GM12878 (cell line): ENCODE measurements at regions not wholly inside any gene's neighbourhood (a gene's known extent, or its start where the extent isn't known, plus 50 kb on each side); places are given as distances from the start of the nearest gene placed in this dataset.
A peak's percentile ranks its signal among the peaks of the same experiment; 100 is the strongest.

ENCODE experiments used
- ATAC-seq: fragments of 200-7000 bp; cut with Tn5 transposase; 3 replicates; pipeline ENCODE4 v1.9.1; 2020; ENCODE audit warnings: mild to moderate bottlenecking, moderate library complexity
- BruUV-seq: library from RNA; stranded (reverse); fragments of 400-500 nt; replicated peaks from 2 replicates; lab custom pipeline; 2021; lab: Mats Ljungman, UMichigan
- CTCF ChIA-PET: fragments of 300-600 bp; sonication (Branson Sonifier 250); formaldehyde crosslinking; extraction: SDS; loops from one replicate; lab custom pipeline; 2021; ENCODE audit warnings: inconsistent platforms; lab: Yijun Ruan, JAX
- POLR2A ChIA-PET: fragments of 350-600 bp; formaldehyde crosslinking; extraction: SDS; loops from one replicate; lab custom pipeline; 2021; ENCODE audit warnings: inconsistent platforms; lab: Charles Lee
- RAD21 ChIA-PET: fragments of 300-600 bp; sonication (Branson Sonifier 250); formaldehyde crosslinking; loops from one replicate; lab custom pipeline; 2023; ENCODE audit warnings: antibody characterized with exemption; ENCODE audit not compliant: unreplicated experiment; lab: Charles Lee
- SMC1A ChIA-PET: fragments of 300-600 bp; sonication (Branson Sonifier 250); formaldehyde crosslinking; loops from one replicate; lab custom pipeline; 2023; ENCODE audit not compliant: unreplicated experiment, uncharacterized antibody; lab: Charles Lee
- DNase-seq: peaks from one replicate; pipeline ENCODE4 v3.0.0-alpha.2; 2011; ENCODE audit warnings: low read depth, low spot score
- FAIRE-seq: peaks from 3 replicates; lab custom pipeline; 2011; peaks lifted over from hg19 to GRCh38; lab: Jason Lieb, UNC
- H2AFZ ChIP-seq: 2 replicates; pipeline ENCODE4 v1.6.0; 2011; ENCODE audit warnings: low read depth, low read length, control low read depth; ENCODE audit not compliant: control insufficient read depth
- H3K27ac ChIP-seq: 2 replicates; pipeline ENCODE4 v1.5.1; 2011; ENCODE audit warnings: control low read depth; ENCODE audit not compliant: control insufficient read depth, insufficient read depth
- H3K27me3 ChIP-seq, 2 experiments: replicated peaks in 1 of 2; 2 replicates each; pipeline versions ENCODE4 v1.6.0 to v1.6.1; 2011; ENCODE audit warnings: low read length in 1 of 2; ENCODE audit not compliant: control insufficient read depth in 2 of 2, insufficient read depth in 2 of 2
- H3K36me3 ChIP-seq, 2 experiments: 2 replicates each; pipeline ENCODE4 v1.5.1; 2011; ENCODE audit warnings: low read length in 1 of 2; ENCODE audit not compliant: control insufficient read depth in 2 of 2, insufficient read depth in 2 of 2
- H3K4me1 ChIP-seq: 2 replicates; pipeline ENCODE4 v1.6.1; 2011; ENCODE audit warnings: mild to moderate bottlenecking, low read length, moderate library complexity, mixed read lengths; ENCODE audit not compliant: control insufficient read depth, insufficient read depth
- H3K4me2 ChIP-seq: 2 replicates; pipeline ENCODE4 v1.6.0; 2011; ENCODE audit warnings: control low read depth; ENCODE audit not compliant: control insufficient read depth, insufficient read depth
- H3K4me3 ChIP-seq: fragments of 200-600 bp; sonication (generic); 2 replicates; pipeline ENCODE4 v1.5.1; 2016
- H3K79me2 ChIP-seq: 2 replicates; pipeline ENCODE4 v1.6.0; 2011; ENCODE audit warnings: low read length; ENCODE audit not compliant: control insufficient read depth, insufficient read depth
- H3K9ac ChIP-seq: 2 replicates; pipeline ENCODE4 v1.8.0; 2011; ENCODE audit warnings: low read length, control low read depth, mixed read lengths; ENCODE audit not compliant: control insufficient read depth, insufficient read depth
- H3K9me3 ChIP-seq: replicated peaks from 3 replicates; pipeline ENCODE4 v1.5.1; 2011; ENCODE audit warnings: mild to moderate bottlenecking, low read length; ENCODE audit not compliant: control insufficient read depth, insufficient read depth
- H4K20me1 ChIP-seq: 2 replicates; pipeline ENCODE4 v1.6.0; 2011; ENCODE audit not compliant: control insufficient read depth, insufficient read depth
- BRCA1 ChIP-seq: IDR thresholded peaks from 2 replicates; pipeline ENCODE4 v1.6.1; 2011; ENCODE audit warnings: low read depth, low read length, improper control_type of control experiment
- SIX5 ChIP-seq: IDR thresholded peaks from 2 replicates; pipeline ENCODE4 v1.6.1; 2011; ENCODE audit warnings: mild to moderate bottlenecking, low read depth, low read length, moderate library complexity; ENCODE audit not compliant: severe bottlenecking
- ZNF384 ChIP-seq: IDR thresholded peaks from 2 replicates; pipeline ENCODE4 v1.6.1; 2012; ENCODE audit warnings: low read depth, mild to moderate bottlenecking, low read length, improper control_type of control experiment, borderline replicate concordance
- WGBS: methylation state at CpG from one replicate; pipeline ENCODE4 v1.1.6; 2016; ENCODE audit warnings: low lambda C conversion rate; ENCODE audit not compliant: insufficient replicate concordance, insufficient coverage; ENCODE audit errors: missing lambda C conversion rate; 5-methylcytosine and 5-hydroxymethylcytosine counted together
- in situ Hi-C: fragments of 300-500 bp; cut with MboI; formaldehyde crosslinking; loops from 9 replicates; pipeline ENCODE4 v1.14.3; 2018; ENCODE audit warnings: mixed read lengths
- intact Hi-C: fragments of 100-400 bp; cut with micrococcal nuclease; formaldehyde crosslinking; loops from one replicate; pipeline ENCODE4 v1.14.2; 2022; ENCODE audit not compliant: unreplicated experiment
- TF ChIP-seq, protein P1 (sequence below): fragments of 450-650 bp; IDR thresholded peaks from 2 replicates; pipeline ENCODE4 v1.6.1; 2017; ENCODE audit warnings: mild to moderate bottlenecking, moderate library complexity

DNA sequence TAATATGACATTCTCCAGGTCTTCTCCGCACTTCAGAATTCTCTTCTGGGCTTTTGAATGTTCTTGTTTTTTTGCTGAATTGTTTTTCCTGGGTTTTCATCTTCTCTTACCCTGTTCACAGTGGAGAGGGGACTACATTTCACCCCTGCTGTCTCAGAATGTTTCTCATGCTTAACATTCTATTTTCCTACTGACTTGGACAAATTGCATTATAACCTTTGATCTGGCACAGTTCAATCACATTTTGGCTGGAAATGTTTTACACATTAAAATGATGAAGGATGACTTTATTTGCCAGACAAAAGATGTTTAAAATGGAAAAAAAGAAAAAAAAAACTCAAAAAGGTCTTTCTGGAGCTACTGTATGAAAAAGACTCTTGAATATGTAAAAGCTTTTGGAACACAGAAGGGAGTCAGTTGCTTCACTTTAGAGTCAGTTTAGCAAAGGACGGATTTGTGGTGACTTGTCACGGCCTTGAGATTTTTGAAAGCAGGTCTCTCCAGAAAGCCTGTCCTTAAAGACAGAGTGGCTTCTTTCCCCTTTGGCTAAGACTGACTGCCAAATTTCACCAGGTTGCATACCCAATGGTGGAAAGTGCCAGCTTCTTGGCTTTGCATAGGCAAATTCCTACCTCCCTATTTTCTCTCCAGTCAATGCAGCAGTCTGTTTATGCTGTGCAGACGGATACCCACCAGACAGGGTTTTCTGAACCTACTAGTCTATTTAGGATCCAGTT is 401.0 kb upstream of the TBL1XR1 start:
- no peak overlapping the region for H3K4me3 ChIP-seq
- peak overlapping the region; percentile 42; the same call in 1 of the 2 replicates for H3K27ac ChIP-seq
- ChIA-PET POLR2A (no interaction called here), SMC1A (no interaction called here), RAD21 (no interaction called here), CTCF (no interaction called here)
- no peaks in the 10 kb centered on the region; the same call in 2 of the 3 replicates for H3K9me3 ChIP-seq
- no peaks in the 10 kb centered on the region for H4K20me1 ChIP-seq
- in situ Hi-C loops, result no loop called here
- no peak for ATAC-seq
- no TSS peak for BruUV-seq
- no peaks in the 10 kb centered on the region for H3K36me3 ChIP-seq
- H3K9ac ChIP-seq, result no peak overlapping the region
- WGBS, result 74% methylated on average over 4 of the region's 4 CpGs
- no peaks in the 10 kb centered on the region for H3K27me3 ChIP-seq
- intact Hi-C loops, result loop anchor here (5.0 kb wide), 1 partner anchor 541 kb away; no protein-coding TSS in a partner anchor
- H3K79me2 ChIP-seq, result no peaks in the 10 kb centered on the region
- FAIRE-seq, result no peak
- peak overlapping the region; percentile 45; the same call in 1 of the 2 replicates for H3K4me2 ChIP-seq
- no peak for DNase-seq
- peaks cover 22% of the 10 kb centered on the region for H3K4me1 ChIP-seq
- TF ChIP-seq, protein P1, sequence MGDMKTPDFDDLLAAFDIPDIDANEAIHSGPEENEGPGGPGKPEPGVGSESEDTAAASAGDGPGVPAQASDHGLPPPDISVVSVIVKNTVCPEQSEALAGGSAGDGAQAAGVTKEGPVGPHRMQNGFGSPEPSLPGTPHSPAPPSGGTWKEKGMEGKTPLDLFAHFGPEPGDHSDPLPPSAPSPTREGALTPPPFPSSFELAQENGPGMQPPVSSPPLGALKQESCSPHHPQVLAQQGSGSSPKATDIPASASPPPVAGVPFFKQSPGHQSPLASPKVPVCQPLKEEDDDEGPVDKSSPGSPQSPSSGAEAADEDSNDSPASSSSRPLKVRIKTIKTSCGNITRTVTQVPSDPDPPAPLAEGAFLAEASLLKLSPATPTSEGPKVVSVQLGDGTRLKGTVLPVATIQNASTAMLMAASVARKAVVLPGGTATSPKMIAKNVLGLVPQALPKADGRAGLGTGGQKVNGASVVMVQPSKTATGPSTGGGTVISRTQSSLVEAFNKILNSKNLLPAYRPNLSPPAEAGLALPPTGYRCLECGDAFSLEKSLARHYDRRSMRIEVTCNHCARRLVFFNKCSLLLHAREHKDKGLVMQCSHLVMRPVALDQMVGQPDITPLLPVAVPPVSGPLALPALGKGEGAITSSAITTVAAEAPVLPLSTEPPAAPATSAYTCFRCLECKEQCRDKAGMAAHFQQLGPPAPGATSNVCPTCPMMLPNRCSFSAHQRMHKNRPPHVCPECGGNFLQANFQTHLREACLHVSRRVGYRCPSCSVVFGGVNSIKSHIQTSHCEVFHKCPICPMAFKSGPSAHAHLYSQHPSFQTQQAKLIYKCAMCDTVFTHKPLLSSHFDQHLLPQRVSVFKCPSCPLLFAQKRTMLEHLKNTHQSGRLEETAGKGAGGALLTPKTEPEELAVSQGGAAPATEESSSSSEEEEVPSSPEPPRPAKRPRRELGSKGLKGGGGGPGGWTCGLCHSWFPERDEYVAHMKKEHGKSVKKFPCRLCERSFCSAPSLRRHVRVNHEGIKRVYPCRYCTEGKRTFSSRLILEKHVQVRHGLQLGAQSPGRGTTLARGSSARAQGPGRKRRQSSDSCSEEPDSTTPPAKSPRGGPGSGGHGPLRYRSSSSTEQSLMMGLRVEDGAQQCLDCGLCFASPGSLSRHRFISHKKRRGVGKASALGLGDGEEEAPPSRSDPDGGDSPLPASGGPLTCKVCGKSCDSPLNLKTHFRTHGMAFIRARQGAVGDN, result no peak
- TF ChIP-seq SIX5 (no peak), BRCA1 (no peak), ZNF384 (no peak)
- peak overlapping the region; percentile 89 for H2AFZ ChIP-seq
